Esophagus (tissue), 2 donors: ENCODE measurements at regions not wholly inside any gene's neighbourhood (a gene's known extent, or its start where the extent isn't known, plus 50 kb on each side); places are given as distances from the start of the nearest gene placed in this dataset.

Source experiments
- H3K27ac ChIP-seq, 2 donors: one replicate each; pipeline ENCODE4 v1.5.1; 2013; ENCODE audit warnings: low read depth in 2 of 2, mild to moderate bottlenecking in 2 of 2, inconsistent platforms in 1 of 2, low read length in 1 of 2, moderate library complexity in 1 of 2
- H3K27me3 ChIP-seq, 2 donors: one replicate each; pipeline ENCODE4 v1.6.1; 2013; ENCODE audit warnings: low read length in 2 of 2, control low read depth in 1 of 2, mild to moderate bottlenecking in 1 of 2; ENCODE audit not compliant: insufficient read depth in 2 of 2, control insufficient read depth in 1 of 2
- H3K36me3 ChIP-seq, 2 donors: one replicate each; pipeline ENCODE4 v1.6.1; 2013; ENCODE audit warnings: low read length in 1 of 2; ENCODE audit not compliant: control insufficient read depth in 2 of 2, insufficient read depth in 2 of 2
- H3K4me1 ChIP-seq, 2 donors: one replicate each; pipeline ENCODE4 v1.6.1; 2013; ENCODE audit warnings: low read length in 1 of 2; ENCODE audit not compliant: control insufficient read depth in 2 of 2, insufficient read depth in 2 of 2
- H3K4me3 ChIP-seq, 2 donors: one replicate each; pipeline ENCODE4 v1.5.1; 2013; ENCODE audit warnings: low read length in 2 of 2, mild to moderate bottlenecking in 2 of 2, low read depth in 1 of 2, moderate library complexity in 1 of 2
- H3K9me3 ChIP-seq, 2 donors: one replicate each; pipeline ENCODE4 v1.6.1; 2013; ENCODE audit warnings: mild to moderate bottlenecking in 2 of 2, low read depth in 1 of 2, low read length in 1 of 2, moderate library complexity in 1 of 2; ENCODE audit not compliant: control insufficient read depth in 2 of 2, insufficient read depth in 1 of 2
- WGBS, 2 donors: extraction: QIAGEN DNeasy Blood & Tissue Kit; methylation state at CpG; one replicate each; pipeline ENCODE4 v1.1.7; 2013; 5-methylcytosine and 5-hydroxymethylcytosine counted together
- donor health status: healthy with polysubstance abuse.
- donor health status: Bipolar disorder and iron deficiency.

DNA sequence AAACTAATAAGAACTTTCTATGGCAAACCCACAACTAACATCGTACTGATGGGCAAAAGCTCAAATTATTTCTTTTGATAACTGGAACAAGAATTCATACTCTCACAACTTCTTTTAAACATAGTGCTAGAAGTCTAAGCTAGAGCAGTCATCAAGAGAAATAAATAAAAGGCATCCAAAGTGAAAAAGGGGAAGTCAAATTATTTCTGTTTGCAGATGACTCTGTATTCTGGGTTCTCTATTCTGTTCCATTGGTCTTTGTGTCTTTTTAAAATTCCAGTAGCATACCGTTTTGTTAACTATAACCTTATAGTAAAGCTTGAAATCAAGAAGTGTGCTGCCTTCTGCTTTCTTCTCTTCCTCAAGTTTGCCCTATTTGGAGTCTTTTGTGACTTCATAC lies 1215.9 kb downstream of the UQCRFS1 start:
- no peaks in the 10 kb centered on the region for H3K27me3 ChIP-seq
- H3K27ac ChIP-seq: no peak overlapping the region
- no peaks in the 10 kb centered on the region for H3K36me3 ChIP-seq
- no peaks in the 10 kb centered on the region for H3K4me1 ChIP-seq
- H3K4me3 ChIP-seq: no peak overlapping the region
- WGBS, 2 donors: 69 to 76% methylated on average over 2 of the region's 2 CpGs
- peaks cover 0 to 6% of the 10 kb centered on the region in 2 donors for H3K9me3 ChIP-seq

DNA sequence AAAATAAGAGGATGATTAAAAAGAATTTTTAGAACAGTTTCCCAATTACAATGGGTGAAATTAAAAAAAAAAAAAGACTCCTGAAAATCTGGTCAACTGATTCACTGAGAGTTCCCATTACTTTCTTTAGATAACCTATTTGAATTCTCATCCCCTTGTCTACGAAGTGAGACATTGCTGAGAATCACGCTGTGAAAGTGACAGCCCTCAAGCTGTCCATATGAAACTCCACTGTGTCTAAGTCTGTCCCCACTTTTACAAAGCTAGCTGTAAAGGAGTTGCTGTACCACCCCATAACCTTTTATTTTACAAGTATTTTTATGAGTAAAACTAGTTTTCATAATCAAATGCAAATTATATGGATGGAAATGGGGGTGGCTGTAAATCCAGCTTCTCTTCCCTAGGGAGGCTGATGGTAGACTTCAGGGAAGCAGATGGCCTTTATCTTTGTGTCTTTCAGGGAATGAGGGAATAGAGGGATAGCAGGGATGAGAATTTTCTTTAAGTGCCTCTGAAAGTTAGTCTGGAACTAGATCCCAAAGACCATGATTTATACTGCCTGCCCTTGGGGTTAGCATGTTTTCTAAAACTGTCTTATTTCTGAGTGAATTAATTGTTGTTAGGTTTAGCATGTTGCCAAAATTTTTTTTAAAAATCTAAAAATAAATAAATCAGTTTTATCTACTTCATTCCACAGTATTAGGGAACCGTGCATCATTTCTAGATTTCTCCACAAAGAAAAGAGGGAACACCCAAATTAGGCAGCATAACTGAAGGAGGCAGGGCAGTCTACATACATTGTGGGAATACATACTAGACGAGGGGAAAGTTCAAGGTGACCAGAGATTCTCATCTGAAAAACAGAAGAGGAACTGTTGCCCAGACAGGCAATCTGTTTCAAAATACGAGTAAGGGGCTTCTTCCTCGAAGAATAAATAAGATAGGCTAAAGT lies 1219.1 kb downstream of the UQCRFS1 start:
- Histone ChIP-seq H3K27ac (no peak overlapping the region), H3K36me3 (no peaks in the 10 kb centered on the region), H3K27me3 (no peaks in the 10 kb centered on the region), H3K4me1 (no peaks in the 10 kb centered on the region), H3K4me3 (no peak overlapping the region), H3K9me3 (no peaks in the 10 kb centered on the region)
- WGBS, 2 donors: 42 to 57% methylated on average over 6 of the region's 6 CpGs

DNA sequence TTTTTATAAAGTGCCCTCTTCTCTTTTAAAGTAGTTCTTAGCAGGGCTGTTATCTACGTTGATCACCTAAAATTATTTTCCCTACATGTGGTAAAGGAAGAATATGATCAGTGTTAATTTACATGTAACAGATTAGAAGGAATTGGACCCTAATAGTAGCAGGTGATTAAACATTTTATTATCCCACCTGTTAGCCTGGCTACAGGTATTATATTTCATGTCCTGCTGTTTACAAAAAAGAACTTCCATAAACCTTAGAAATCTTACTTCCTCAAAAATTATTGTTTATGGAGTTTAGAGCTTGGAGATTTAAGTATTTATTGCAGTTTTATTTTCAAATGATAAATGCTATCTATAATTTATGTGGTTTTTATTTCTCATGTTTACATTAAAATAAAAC lies 1226.7 kb downstream of the UQCRFS1 start:
- H3K27ac ChIP-seq: no peak overlapping the region
- no peaks in the 10 kb centered on the region for H3K36me3 ChIP-seq
- 65 to 75% methylated on average over 1 of the region's 1 CpG for WGBS, 2 donors
- H3K9me3 ChIP-seq: no peaks in the 10 kb centered on the region
- H3K27me3 ChIP-seq: no peaks in the 10 kb centered on the region
- H3K4me1 ChIP-seq: no peaks in the 10 kb centered on the region
- no peak overlapping the region for H3K4me3 ChIP-seq

DNA sequence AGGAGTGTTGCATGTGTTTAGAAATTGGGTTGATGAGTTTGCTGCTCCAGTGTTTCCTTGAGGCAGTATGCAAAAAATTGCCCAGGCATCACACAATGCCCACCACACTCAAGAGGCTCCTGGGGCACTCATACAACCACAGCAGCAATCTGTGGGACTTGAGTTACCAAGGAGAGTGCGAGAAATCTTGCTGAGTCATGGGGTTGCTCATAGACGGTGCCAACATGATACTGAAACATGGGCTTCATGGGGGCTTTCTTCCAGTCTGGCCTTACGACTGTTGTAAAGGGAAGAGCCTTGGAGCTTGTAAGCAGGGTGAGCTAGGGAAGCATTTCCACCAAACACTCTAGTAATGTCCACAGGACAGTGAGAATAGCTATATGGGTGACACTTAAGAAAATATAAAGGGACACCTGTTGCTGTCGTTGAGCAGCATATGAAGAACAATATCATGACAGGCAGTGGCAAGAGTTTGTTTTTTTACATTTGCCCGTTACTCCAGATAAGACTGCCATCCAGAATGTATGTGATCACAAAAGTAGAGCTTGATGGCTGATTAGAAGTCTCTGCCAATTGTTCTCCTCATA lies 1237.4 kb downstream of the UQCRFS1 start:
- 72 to 74% methylated on average over 5 of the region's 5 CpGs for WGBS, 2 donors
- H3K9me3 ChIP-seq: peaks cover 0 to 7% of the 10 kb centered on the region in 2 donors

DNA sequence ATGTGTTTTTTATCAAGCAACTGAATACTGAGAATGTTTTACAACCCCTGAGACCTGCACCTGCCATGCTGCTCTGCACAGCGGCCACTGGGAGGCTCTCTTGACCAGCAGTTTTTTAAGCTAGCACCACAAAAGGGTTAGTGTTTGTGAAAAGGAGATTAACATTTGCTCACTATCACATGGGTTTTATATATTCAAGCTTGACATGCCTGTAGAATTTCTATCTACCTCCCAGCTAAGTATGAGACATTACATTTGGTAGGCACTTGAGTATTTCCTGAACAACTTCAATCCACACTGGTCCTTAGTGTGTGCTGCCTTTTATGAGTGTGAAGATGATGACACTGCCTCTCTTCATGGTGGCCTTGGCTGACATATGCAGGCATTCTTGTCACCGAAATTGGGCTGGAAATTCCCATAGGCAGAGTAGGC lies 1238.9 kb downstream of the UQCRFS1 start:
- Histone ChIP-seq H3K9me3 (peaks cover 0 to 7% of the 10 kb centered on the region in 2 donors), H3K4me1 (no peaks in the 10 kb centered on the region), H3K4me3 (no peak overlapping the region), H3K27me3 (no peaks in the 10 kb centered on the region), H3K36me3 (no peaks in the 10 kb centered on the region), H3K27ac (no peak overlapping the region)
- 25 to 29% methylated on average over 2 of the region's 2 CpGs for WGBS, 2 donors

More for the DNA sequence above, 1237.4 kb downstream of the UQCRFS1 start:
- Histone ChIP-seq H3K4me1 (no peaks in the 10 kb centered on the region), H3K4me3 (no peak overlapping the region), H3K27ac (no peak overlapping the region), H3K36me3 (no peaks in the 10 kb centered on the region), H3K27me3 (no peaks in the 10 kb centered on the region)

DNA sequence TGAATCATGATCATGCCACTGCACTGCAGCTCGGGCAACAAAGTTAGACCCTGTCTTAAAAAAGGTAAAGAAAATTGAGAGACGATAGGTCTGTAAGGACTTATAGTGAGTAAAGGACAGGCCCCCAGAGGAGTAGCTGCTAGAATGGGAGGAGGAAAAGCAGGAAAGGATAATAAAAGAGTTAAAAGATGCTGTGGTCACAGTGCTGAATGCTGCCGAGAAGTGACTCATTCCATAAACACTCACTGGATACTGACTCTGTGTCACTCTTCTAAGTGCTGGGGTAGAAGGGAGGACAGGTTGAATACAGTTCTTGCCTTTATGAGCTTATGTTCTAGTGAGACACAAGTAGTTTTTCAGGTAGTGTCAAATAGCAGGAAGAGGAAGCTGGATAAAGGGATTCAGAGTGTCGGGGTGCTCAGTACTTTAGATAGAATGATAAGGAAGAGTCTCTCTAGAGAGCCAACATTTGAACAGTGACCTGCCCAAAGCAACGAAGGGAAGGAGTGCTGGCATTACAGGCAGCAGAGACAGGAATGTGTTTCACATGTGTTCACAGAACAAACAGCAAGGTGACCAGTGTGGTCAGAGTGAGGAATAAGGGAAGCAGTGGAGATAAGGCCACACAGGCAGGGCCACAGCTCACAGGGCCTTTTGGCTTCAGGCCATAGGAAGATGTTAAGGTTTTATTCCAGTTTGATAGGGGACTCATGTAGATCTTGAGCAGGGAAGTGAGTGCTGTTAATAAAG lies 1240.5 kb downstream of the UQCRFS1 start:
- Histone ChIP-seq H3K36me3 (no peaks in the 10 kb centered on the region), H3K27me3 (no peaks in the 10 kb centered on the region), H3K4me1 (no peaks in the 10 kb centered on the region), H3K9me3 (peaks cover 0 to 7% of the 10 kb centered on the region in 2 donors), H3K4me3 (no peak overlapping the region), H3K27ac (no peak overlapping the region)
- 40 to 43% methylated on average over 5 of the region's 5 CpGs for WGBS, 2 donors

DNA sequence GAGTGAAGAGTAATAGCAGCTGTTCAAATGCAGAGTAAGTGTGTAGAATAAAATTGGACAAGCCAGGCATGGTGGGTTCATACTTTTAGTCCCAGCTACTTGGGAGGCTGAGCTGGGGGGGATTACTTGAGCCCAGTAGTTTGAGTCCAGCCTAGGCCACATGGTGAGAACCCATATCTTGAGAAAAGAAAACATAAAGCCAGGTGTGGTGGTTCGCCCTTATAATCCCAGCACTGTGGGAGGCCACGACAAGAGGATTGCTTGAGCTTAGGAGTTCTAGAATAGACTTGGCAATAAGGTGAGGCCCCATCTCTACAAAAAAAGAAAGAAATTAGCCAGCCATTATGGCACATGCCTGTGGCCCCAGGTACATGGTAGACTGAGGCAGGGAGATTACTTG lies 1241.1 kb downstream of the UQCRFS1 start:
- H3K9me3 ChIP-seq: peaks cover 0 to 5% of the 10 kb centered on the region in 2 donors
- no peaks in the 10 kb centered on the region for H3K36me3 ChIP-seq
- WGBS, 2 donors: 59 to 90% methylated on average over 2 of the region's 2 CpGs
- H3K27ac ChIP-seq: no peak overlapping the region
- no peaks in the 10 kb centered on the region for H3K27me3 ChIP-seq
- no peak overlapping the region for H3K4me3 ChIP-seq
- no peaks in the 10 kb centered on the region for H3K4me1 ChIP-seq

DNA sequence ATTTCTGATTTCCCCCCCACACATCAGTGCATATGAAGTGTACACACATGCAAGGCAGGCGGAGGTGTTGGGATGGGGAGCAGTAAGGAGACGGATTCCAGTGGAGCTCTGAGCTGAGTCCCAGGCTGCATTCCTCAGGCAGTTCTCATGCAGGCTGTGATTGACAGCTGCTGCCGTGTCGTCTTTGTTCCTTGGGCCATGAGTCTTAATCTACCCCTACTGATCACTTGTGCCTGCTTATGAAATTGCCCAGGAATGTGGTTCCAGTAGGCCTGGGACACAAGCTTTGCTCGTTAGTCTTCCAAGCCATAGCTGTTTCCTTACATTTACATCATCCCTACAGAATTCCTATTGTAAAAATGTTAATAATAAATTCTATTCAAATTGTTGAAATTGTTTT lies 1241.9 kb downstream of the UQCRFS1 start:
- peaks cover 0 to 1% of the 10 kb centered on the region in 2 donors for H3K9me3 ChIP-seq
- no peaks in the 10 kb centered on the region for H3K4me1 ChIP-seq
- 43 to 52% methylated on average over 5 of the region's 5 CpGs for WGBS, 2 donors

DNA sequence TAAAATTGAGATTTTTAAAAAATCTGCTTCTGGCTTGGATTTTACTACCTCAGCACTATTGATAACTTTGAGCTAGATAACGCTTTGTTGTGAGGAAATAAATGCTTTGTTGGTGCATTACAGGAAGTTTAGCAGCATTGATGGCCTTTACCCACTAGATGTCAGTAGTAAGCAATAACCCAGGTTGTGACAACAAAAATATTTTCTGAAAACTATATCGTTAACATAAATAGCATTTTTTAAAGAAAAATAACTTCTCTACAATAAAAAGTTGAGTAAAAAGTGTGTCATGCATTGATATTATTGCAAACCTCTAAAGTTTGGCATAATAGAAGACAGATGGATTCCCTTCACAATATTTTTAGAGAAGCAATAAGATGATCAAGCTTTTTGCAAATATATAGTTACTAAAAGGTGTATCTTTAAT lies 1246.5 kb downstream of the UQCRFS1 start:
- 16 to 24% methylated on average over 2 of the region's 2 CpGs for WGBS, 2 donors
- Histone ChIP-seq H3K27me3 (no peaks in the 10 kb centered on the region), H3K4me1 (no peaks in the 10 kb centered on the region), H3K9me3 (no peaks in the 10 kb centered on the region), H3K4me3 (no peak overlapping the region), H3K27ac (no peak overlapping the region), H3K36me3 (no peaks in the 10 kb centered on the region)

More for the DNA sequence above, 1241.9 kb downstream of the UQCRFS1 start:
- H3K4me3 ChIP-seq: no peak overlapping the region
- H3K27me3 ChIP-seq: no peaks in the 10 kb centered on the region
- no peak overlapping the region for H3K27ac ChIP-seq
- H3K36me3 ChIP-seq: no peaks in the 10 kb centered on the region
